H1 (cell line): ENCODE measurements at regions not wholly inside any gene's neighbourhood (a gene's known extent, or its start where the extent isn't known, plus 50 kb on each side); places are given as distances from the start of the nearest gene placed in this dataset.

Source experiments
- CTBP2 ChIP-seq: IDR thresholded peaks from 2 replicates; pipeline ENCODE4 v1.7.0; 2011; ENCODE audit warnings: borderline replicate concordance, mild to moderate bottlenecking, moderate library complexity, mixed read lengths, low read length; ENCODE audit not compliant: insufficient read depth, insufficient read length
- EGR1 ChIP-seq: IDR thresholded peaks from 2 replicates; pipeline ENCODE4 v1.6.1; 2011; ENCODE audit warnings: low read depth, low read length, borderline replicate concordance
- RFX5 ChIP-seq: IDR thresholded peaks from 2 replicates; pipeline ENCODE4 v1.6.1; 2011; ENCODE audit warnings: low read depth, low read length, improper control_type of control experiment, borderline replicate concordance
- YY1 ChIP-seq: IDR thresholded peaks from 2 replicates; pipeline ENCODE4 v1.6.1; 2011; ENCODE audit warnings: low read depth, mild to moderate bottlenecking, low read length
- TF ChIP-seq, protein P1 (sequence below): fragments of 300-600 bp; sonication (generic); IDR thresholded peaks from 2 replicates; pipeline ENCODE4 v1.7.1; 2012; ENCODE audit warnings: low read length, moderate library complexity, mild to moderate bottlenecking, inconsistent platforms; ENCODE audit not compliant: insufficient replicate concordance
- TF ChIP-seq, protein P2 (sequence below): IDR thresholded peaks from 2 replicates; pipeline ENCODE4 v1.6.1; 2011; ENCODE audit warnings: low read depth, mild to moderate bottlenecking, low read length; ENCODE audit not compliant: insufficient read depth

GRCh38 chr13:78061806-78062205, 143.2 kb upstream of the EDNRB start (continued):
- TF ChIP-seq, protein P1, sequence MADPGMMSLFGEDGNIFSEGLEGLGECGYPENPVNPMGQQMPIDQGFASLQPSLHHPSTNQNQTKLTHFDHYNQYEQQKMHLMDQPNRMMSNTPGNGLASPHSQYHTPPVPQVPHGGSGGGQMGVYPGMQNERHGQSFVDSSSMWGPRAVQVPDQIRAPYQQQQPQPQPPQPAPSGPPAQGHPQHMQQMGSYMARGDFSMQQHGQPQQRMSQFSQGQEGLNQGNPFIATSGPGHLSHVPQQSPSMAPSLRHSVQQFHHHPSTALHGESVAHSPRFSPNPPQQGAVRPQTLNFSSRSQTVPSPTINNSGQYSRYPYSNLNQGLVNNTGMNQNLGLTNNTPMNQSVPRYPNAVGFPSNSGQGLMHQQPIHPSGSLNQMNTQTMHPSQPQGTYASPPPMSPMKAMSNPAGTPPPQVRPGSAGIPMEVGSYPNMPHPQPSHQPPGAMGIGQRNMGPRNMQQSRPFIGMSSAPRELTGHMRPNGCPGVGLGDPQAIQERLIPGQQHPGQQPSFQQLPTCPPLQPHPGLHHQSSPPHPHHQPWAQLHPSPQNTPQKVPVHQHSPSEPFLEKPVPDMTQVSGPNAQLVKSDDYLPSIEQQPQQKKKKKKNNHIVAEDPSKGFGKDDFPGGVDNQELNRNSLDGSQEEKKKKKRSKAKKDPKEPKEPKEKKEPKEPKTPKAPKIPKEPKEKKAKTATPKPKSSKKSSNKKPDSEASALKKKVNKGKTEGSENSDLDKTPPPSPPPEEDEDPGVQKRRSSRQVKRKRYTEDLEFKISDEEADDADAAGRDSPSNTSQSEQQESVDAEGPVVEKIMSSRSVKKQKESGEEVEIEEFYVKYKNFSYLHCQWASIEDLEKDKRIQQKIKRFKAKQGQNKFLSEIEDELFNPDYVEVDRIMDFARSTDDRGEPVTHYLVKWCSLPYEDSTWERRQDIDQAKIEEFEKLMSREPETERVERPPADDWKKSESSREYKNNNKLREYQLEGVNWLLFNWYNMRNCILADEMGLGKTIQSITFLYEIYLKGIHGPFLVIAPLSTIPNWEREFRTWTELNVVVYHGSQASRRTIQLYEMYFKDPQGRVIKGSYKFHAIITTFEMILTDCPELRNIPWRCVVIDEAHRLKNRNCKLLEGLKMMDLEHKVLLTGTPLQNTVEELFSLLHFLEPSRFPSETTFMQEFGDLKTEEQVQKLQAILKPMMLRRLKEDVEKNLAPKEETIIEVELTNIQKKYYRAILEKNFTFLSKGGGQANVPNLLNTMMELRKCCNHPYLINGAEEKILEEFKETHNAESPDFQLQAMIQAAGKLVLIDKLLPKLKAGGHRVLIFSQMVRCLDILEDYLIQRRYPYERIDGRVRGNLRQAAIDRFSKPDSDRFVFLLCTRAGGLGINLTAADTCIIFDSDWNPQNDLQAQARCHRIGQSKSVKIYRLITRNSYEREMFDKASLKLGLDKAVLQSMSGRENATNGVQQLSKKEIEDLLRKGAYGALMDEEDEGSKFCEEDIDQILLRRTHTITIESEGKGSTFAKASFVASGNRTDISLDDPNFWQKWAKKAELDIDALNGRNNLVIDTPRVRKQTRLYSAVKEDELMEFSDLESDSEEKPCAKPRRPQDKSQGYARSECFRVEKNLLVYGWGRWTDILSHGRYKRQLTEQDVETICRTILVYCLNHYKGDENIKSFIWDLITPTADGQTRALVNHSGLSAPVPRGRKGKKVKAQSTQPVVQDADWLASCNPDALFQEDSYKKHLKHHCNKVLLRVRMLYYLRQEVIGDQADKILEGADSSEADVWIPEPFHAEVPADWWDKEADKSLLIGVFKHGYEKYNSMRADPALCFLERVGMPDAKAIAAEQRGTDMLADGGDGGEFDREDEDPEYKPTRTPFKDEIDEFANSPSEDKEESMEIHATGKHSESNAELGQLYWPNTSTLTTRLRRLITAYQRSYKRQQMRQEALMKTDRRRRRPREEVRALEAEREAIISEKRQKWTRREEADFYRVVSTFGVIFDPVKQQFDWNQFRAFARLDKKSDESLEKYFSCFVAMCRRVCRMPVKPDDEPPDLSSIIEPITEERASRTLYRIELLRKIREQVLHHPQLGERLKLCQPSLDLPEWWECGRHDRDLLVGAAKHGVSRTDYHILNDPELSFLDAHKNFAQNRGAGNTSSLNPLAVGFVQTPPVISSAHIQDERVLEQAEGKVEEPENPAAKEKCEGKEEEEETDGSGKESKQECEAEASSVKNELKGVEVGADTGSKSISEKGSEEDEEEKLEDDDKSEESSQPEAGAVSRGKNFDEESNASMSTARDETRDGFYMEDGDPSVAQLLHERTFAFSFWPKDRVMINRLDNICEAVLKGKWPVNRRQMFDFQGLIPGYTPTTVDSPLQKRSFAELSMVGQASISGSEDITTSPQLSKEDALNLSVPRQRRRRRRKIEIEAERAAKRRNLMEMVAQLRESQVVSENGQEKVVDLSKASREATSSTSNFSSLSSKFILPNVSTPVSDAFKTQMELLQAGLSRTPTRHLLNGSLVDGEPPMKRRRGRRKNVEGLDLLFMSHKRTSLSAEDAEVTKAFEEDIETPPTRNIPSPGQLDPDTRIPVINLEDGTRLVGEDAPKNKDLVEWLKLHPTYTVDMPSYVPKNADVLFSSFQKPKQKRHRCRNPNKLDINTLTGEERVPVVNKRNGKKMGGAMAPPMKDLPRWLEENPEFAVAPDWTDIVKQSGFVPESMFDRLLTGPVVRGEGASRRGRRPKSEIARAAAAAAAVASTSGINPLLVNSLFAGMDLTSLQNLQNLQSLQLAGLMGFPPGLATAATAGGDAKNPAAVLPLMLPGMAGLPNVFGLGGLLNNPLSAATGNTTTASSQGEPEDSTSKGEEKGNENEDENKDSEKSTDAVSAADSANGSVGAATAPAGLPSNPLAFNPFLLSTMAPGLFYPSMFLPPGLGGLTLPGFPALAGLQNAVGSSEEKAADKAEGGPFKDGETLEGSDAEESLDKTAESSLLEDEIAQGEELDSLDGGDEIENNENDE: no peak
- TF ChIP-seq CTBP2: no peak
- TF ChIP-seq YY1: no peak
- TF ChIP-seq RFX5: no peak
- TF ChIP-seq, protein P2, sequence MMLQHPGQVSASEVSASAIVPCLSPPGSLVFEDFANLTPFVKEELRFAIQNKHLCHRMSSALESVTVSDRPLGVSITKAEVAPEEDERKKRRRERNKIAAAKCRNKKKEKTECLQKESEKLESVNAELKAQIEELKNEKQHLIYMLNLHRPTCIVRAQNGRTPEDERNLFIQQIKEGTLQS: no peak
- no peak for TF ChIP-seq EGR1
- TF ChIP-seq, all 59 proteins: peak for 0
